ENCODE measurements at regions not wholly inside any gene's neighbourhood (a gene's known extent, or its start where the extent isn't known, plus 50 kb on each side); places are given as distances from the start of the nearest gene placed in this dataset.

GRCh38 chr16:73848993-73849392 lies 447.6 kb upstream of the PSMD7 start:
- H3K9me3 Mint-ChIP-seq = peaks cover 2% of the 10 kb centered on the region
- H3K27me3 Mint-ChIP-seq = no peaks in the 10 kb centered on the region
- DNase-seq = no peak
- POLR2A ChIA-PET = no interaction called here
- no peaks in the 10 kb centered on the region for H3K36me3 Mint-ChIP-seq
- H3K27ac Mint-ChIP-seq = no peak overlapping the region
- no peak for ATAC-seq (ENCODE audit: low read depth)
- no peaks in the 10 kb centered on the region for H3K4me1 Mint-ChIP-seq
- no peak overlapping the region for H3K4me3 Mint-ChIP-seq

- Mint-ChIP-seq H3K27me3 (no peaks in the 10 kb centered on the region), H3K4me3 (no peak overlapping the region), H3K36me3 (no peaks in the 10 kb centered on the region), H3K27ac (no peak overlapping the region), H3K9me3 (peaks cover 2% of the 10 kb centered on the region), H3K4me1 (no peaks in the 10 kb centered on the region)
- ATAC-seq (ENCODE audit: low read depth) (no peak), DNase-seq (no peak)
- POLR2A ChIA-PET = interaction anchor here (0.7 kb wide), 1 partner anchor 16 kb away, joined by 5 read pairs; no protein-coding TSS in a partner anchor
Observed at GRCh38 chr16:73847090-73847489, 449.5 kb upstream of the PSMD7 start.

GRCh38 chr16:73846356-73846755 lies 450.3 kb upstream of the PSMD7 start:
- no peak for DNase-seq
- Mint-ChIP-seq H3K36me3 (no peaks in the 10 kb centered on the region), H3K4me1 (no peaks in the 10 kb centered on the region), H3K27me3 (no peaks in the 10 kb centered on the region), H3K4me3 (no peak overlapping the region), H3K27ac (no peak overlapping the region), H3K9me3 (peaks cover 2% of the 10 kb centered on the region)
- POLR2A ChIA-PET = no interaction called here
- no peak for ATAC-seq (ENCODE audit: low read depth)

GRCh38 chr16:73846007-73846330 lies 450.6 kb upstream of the PSMD7 start:
- Mint-ChIP-seq H3K4me3 (no peak overlapping the region), H3K4me1 (no peaks in the 10 kb centered on the region), H3K27me3 (no peaks in the 10 kb centered on the region), H3K36me3 (no peaks in the 10 kb centered on the region), H3K27ac (no peak overlapping the region), H3K9me3 (peaks cover 2% of the 10 kb centered on the region)
- POLR2A ChIA-PET = no interaction called here
- no peak for ATAC-seq (ENCODE audit: low read depth)
- no peak for DNase-seq

GRCh38 chr16:73845238-73846006 lies 451.2 kb upstream of the PSMD7 start:
- Mint-ChIP-seq H3K27ac (no peak overlapping the region), H3K9me3 (peaks cover 2% of the 10 kb centered on the region), H3K4me1 (no peaks in the 10 kb centered on the region), H3K4me3 (no peak overlapping the region), H3K36me3 (no peaks in the 10 kb centered on the region), H3K27me3 (no peaks in the 10 kb centered on the region)
- ATAC-seq (ENCODE audit: low read depth) (no peak), DNase-seq (no peak)
- POLR2A ChIA-PET = no interaction called here

- Mint-ChIP-seq H3K4me1 (no peaks in the 10 kb centered on the region), H3K9me3 (peaks cover 5% of the 10 kb centered on the region), H3K4me3 (no peak overlapping the region), H3K36me3 (no peaks in the 10 kb centered on the region), H3K27me3 (no peaks in the 10 kb centered on the region), H3K27ac (no peak overlapping the region)
- ATAC-seq (ENCODE audit: low read depth) (no peak), DNase-seq (no peak)
- POLR2A ChIA-PET = no interaction called here
Observed at GRCh38 chr16:73840728-73841127, 455.9 kb upstream of the PSMD7 start.

GRCh38 chr16:73831220-73831619 lies 465.4 kb upstream of the PSMD7 start:
- Mint-ChIP-seq H3K9me3 (peaks cover 2% of the 10 kb centered on the region), H3K4me3 (no peak overlapping the region), H3K4me1 (no peaks in the 10 kb centered on the region), H3K27me3 (no peaks in the 10 kb centered on the region), H3K27ac (no peak overlapping the region), H3K36me3 (no peaks in the 10 kb centered on the region)
- POLR2A ChIA-PET = interaction anchor here (0.6 kb wide), 1 partner anchor 16 kb away, joined by 5 read pairs; no protein-coding TSS in a partner anchor
- DNase-seq (no peak), ATAC-seq (ENCODE audit: low read depth) (no peak)

GRCh38 chr16:73823205-73823849 lies 473.3 kb upstream of the PSMD7 start:
- Mint-ChIP-seq H3K4me1 (no peaks in the 10 kb centered on the region), H3K27me3 (no peaks in the 10 kb centered on the region), H3K36me3 (no peaks in the 10 kb centered on the region), H3K9me3 (peaks cover 3% of the 10 kb centered on the region), H3K27ac (no peak overlapping the region), H3K4me3 (no peak overlapping the region)
- DNase-seq (no peak), ATAC-seq (ENCODE audit: low read depth) (no peak)
- POLR2A ChIA-PET = no interaction called here

- POLR2A ChIA-PET = no interaction called here
- no peaks in the 10 kb centered on the region for H3K4me1 Mint-ChIP-seq
- H3K27ac Mint-ChIP-seq = no peak overlapping the region
- H3K36me3 Mint-ChIP-seq = no peaks in the 10 kb centered on the region
- peaks cover 3% of the 10 kb centered on the region for H3K9me3 Mint-ChIP-seq
- no peaks in the 10 kb centered on the region for H3K27me3 Mint-ChIP-seq
- DNase-seq = no peak
- H3K4me3 Mint-ChIP-seq = no peak overlapping the region
- ATAC-seq (ENCODE audit: low read depth) = no peak
Observed at GRCh38 chr16:73817526-73818324, 478.9 kb upstream of the PSMD7 start.

- DNase-seq (no peak), ATAC-seq (ENCODE audit: low read depth) (no peak)
- Mint-ChIP-seq H3K4me3 (no peak overlapping the region), H3K27me3 (no peaks in the 10 kb centered on the region), H3K27ac (no peak overlapping the region), H3K4me1 (no peaks in the 10 kb centered on the region), H3K36me3 (no peaks in the 10 kb centered on the region), H3K9me3 (no peaks in the 10 kb centered on the region)
- POLR2A ChIA-PET = no interaction called here
Observed at GRCh38 chr16:73813527-73813926, 483.1 kb upstream of the PSMD7 start.

GRCh38 chr16:73804456-73804855 lies 492.2 kb upstream of the PSMD7 start:
- Mint-ChIP-seq H3K27ac (no peak overlapping the region), H3K9me3 (peaks cover 2% of the 10 kb centered on the region), H3K27me3 (no peaks in the 10 kb centered on the region), H3K4me3 (no peak overlapping the region), H3K4me1 (no peaks in the 10 kb centered on the region), H3K36me3 (no peaks in the 10 kb centered on the region)
- no peak for DNase-seq
- POLR2A ChIA-PET = no interaction called here
- no peak for ATAC-seq (ENCODE audit: low read depth)

GRCh38 chr16:73798471-73798870 lies 498.1 kb upstream of the PSMD7 start:
- Mint-ChIP-seq H3K36me3 (no peaks in the 10 kb centered on the region), H3K27ac (no peak overlapping the region), H3K4me1 (no peaks in the 10 kb centered on the region), H3K9me3 (no peaks in the 10 kb centered on the region), H3K27me3 (no peaks in the 10 kb centered on the region), H3K4me3 (no peak overlapping the region)
- POLR2A ChIA-PET = no interaction called here
- no peak for DNase-seq
- no peak for ATAC-seq (ENCODE audit: low read depth)

- H3K9me3 Mint-ChIP-seq = no peaks in the 10 kb centered on the region
- H3K27ac Mint-ChIP-seq = no peak overlapping the region
- no peak for ATAC-seq (ENCODE audit: low read depth)
Observed at GRCh38 chr16:73797115-73797514, 499.5 kb upstream of the PSMD7 start.

GRCh38 chr16:73796241-73796640 lies 500.4 kb upstream of the PSMD7 start:
- no peak for ATAC-seq (ENCODE audit: low read depth)
- Mint-ChIP-seq H3K27ac (no peak overlapping the region), H3K27me3 (no peaks in the 10 kb centered on the region), H3K4me1 (no peaks in the 10 kb centered on the region), H3K9me3 (no peaks in the 10 kb centered on the region), H3K4me3 (no peak overlapping the region), H3K36me3 (no peaks in the 10 kb centered on the region)
- DNase-seq = no peak
- POLR2A ChIA-PET = no interaction called here

More at GRCh38 chr16:73797115-73797514, 499.5 kb upstream of the PSMD7 start:
- Mint-ChIP-seq H3K4me1 (no peaks in the 10 kb centered on the region), H3K27me3 (no peaks in the 10 kb centered on the region), H3K4me3 (no peak overlapping the region), H3K36me3 (no peaks in the 10 kb centered on the region)
- POLR2A ChIA-PET = no interaction called here
- DNase-seq = no peak

Measured in activated naive CD8-positive, alpha-beta T cell treated with anti-CD3 and anti-CD28 coated beads, Interleukin-2, amount 10 ng/mL, durations not matched to agents 7 days and 5 days (primary cell).